HEK293 (cell line): ENCODE measurements at regions not wholly inside any gene's neighbourhood (a gene's known extent, or its start where the extent isn't known, plus 50 kb on each side); places are given as distances from the start of the nearest gene placed in this dataset.

Source experiments
- CTCF ChIA-PET: fragments of 350-600 bp; formaldehyde crosslinking; extraction: SDS; loops from one replicate; lab custom pipeline; 2021; ENCODE audit warnings: antibody characterized with exemption; lab: Yijun Ruan, JAX
- POLR2A ChIA-PET: fragments of 300-600 bp; formaldehyde crosslinking; extraction: SDS; loops from one replicate; lab custom pipeline; 2020; ENCODE audit warnings: antibody characterized with exemption, inconsistent platforms; lab: Yijun Ruan, JAX
- H3K27ac ChIP-seq: fragments of 200-500 bp; sonication (Bioruptor generic); 2 replicates; pipeline ENCODE4 v1.5.1; 2014; ENCODE audit warnings: low read depth, low read length, control low read depth, inconsistent platforms; ENCODE audit errors: extremely low read depth
- H3K36me3 ChIP-seq, 2 experiments: fragments of 200-500 bp in 1 of 2; sonication (Bioruptor generic) in 1 of 2; 1 replicate in 1 of 2; 2 replicates in 1 of 2; pipeline ENCODE4 v1.5.1; 2014 to 2017; ENCODE audit warnings: inconsistent platforms in 2 of 2, low read length in 2 of 2; ENCODE audit not compliant: control insufficient read depth in 2 of 2, insufficient read depth in 1 of 2
- H3K4me1 ChIP-seq: fragments of 200-500 bp; sonication (Bioruptor generic); 2 replicates; pipeline ENCODE4 v1.5.1; 2014; ENCODE audit warnings: mild to moderate bottlenecking, low read length, inconsistent platforms; ENCODE audit not compliant: control insufficient read depth, insufficient read depth
- H3K4me3 ChIP-seq: 2 replicates; pipeline ENCODE4 v1.5.1; 2011; ENCODE audit warnings: low read depth, mild to moderate bottlenecking, control low read depth, low read length, moderate library complexity
- H3K9me3 ChIP-seq: fragments of 200-500 bp; sonication (Bioruptor generic); 2 replicates; pipeline ENCODE4 v1.5.1; 2014; ENCODE audit warnings: low read depth, low read length, inconsistent platforms; ENCODE audit not compliant: control insufficient read depth, insufficient read depth
- HOXC10 ChIP-seq: sonication (generic); formaldehyde crosslinking; IDR thresholded peaks from 2 replicates; pipeline ENCODE4 v1.8.1; 2023; ENCODE audit warnings: mild to moderate bottlenecking, missing genetic modification reagents
- PRDM6 ChIP-seq: fragments of 450-650 bp; formaldehyde crosslinking; IDR thresholded peaks from 2 replicates; pipeline ENCODE4 v1.5.1; 2017; ENCODE audit warnings: missing biosample characterization, missing genetic modification characterization
- REST ChIP-seq: fragments of 450-650 bp; formaldehyde crosslinking; IDR thresholded peaks from 2 replicates; pipeline ENCODE4 v1.5.1; 2016; ENCODE audit warnings: missing biosample characterization, missing genetic modification characterization
- SALL2 ChIP-seq: fragments of 450-650 bp; formaldehyde crosslinking; IDR thresholded peaks from 2 replicates; pipeline ENCODE4 v1.5.0; 2017; ENCODE audit warnings: missing biosample characterization, mild to moderate bottlenecking, missing genetic modification characterization, borderline replicate concordance
- SCRT1 ChIP-seq: fragments of 450-650 bp; formaldehyde crosslinking; IDR thresholded peaks from 2 replicates; pipeline ENCODE4 v1.5.1; 2016; ENCODE audit warnings: missing biosample characterization, missing genetic modification characterization, borderline replicate concordance
- SETDB1 ChIP-seq: IDR thresholded peaks from one replicate; pipeline ENCODE4 v1.6.1; 2017; ENCODE audit warnings: mild to moderate bottlenecking, low read length, moderate library complexity, mixed read lengths; ENCODE audit not compliant: insufficient read length
- SP2 ChIP-seq: fragments of 450-650 bp; formaldehyde crosslinking; IDR thresholded peaks from 2 replicates; pipeline ENCODE4 v1.5.1; 2016; ENCODE audit warnings: missing biosample characterization, missing genetic modification characterization
- SP3 ChIP-seq: fragments of 450-650 bp; formaldehyde crosslinking; IDR thresholded peaks from 2 replicates; pipeline ENCODE4 v1.5.1; 2016; ENCODE audit warnings: missing biosample characterization, missing genetic modification characterization
- ZBTB1 ChIP-seq: fragments of 450-650 bp; formaldehyde crosslinking; IDR thresholded peaks from 2 replicates; pipeline ENCODE4 v1.5.1; 2016; ENCODE audit warnings: missing biosample characterization, missing genetic modification characterization
- ZBTB6 ChIP-seq: fragments of 450-650 bp; formaldehyde crosslinking; IDR thresholded peaks from 2 replicates; pipeline ENCODE4 v1.5.1; 2017; ENCODE audit warnings: missing biosample characterization, missing genetic modification characterization
- ZFHX2 ChIP-seq: fragments of 450-650 bp; formaldehyde crosslinking; conservative IDR thresholded peaks from 2 replicates; pipeline ENCODE4 v1.5.1; 2016; ENCODE audit warnings: missing biosample characterization, missing genetic modification characterization
- ZFP69B ChIP-seq: fragments of 450-650 bp; formaldehyde crosslinking; IDR thresholded peaks from 2 replicates; pipeline ENCODE4 v1.5.1; 2016; ENCODE audit warnings: missing biosample characterization, missing genetic modification characterization
- ZNF10 ChIP-seq: fragments of 450-650 bp; formaldehyde crosslinking; IDR thresholded peaks from 2 replicates; pipeline ENCODE4 v1.5.1; 2017; ENCODE audit warnings: missing biosample characterization, missing genetic modification characterization
- ZNF16 ChIP-seq: fragments of 450-650 bp; formaldehyde crosslinking; IDR thresholded peaks from 2 replicates; pipeline ENCODE4 v1.5.1; 2016; ENCODE audit warnings: low read depth, missing biosample characterization, missing genetic modification characterization
- ZNF169 ChIP-seq: fragments of 450-650 bp; formaldehyde crosslinking; IDR thresholded peaks from 2 replicates; pipeline ENCODE4 v1.5.1; 2016; ENCODE audit warnings: missing biosample characterization, missing genetic modification characterization
- ZNF2 ChIP-seq: fragments of 450-650 bp; formaldehyde crosslinking; IDR thresholded peaks from 2 replicates; pipeline ENCODE4 v1.5.1; 2016; ENCODE audit warnings: missing biosample characterization, missing genetic modification characterization
- ZNF302 ChIP-seq: fragments of 450-650 bp; formaldehyde crosslinking; IDR thresholded peaks from 2 replicates; pipeline ENCODE4 v1.5.1; 2016; ENCODE audit warnings: missing biosample characterization, missing genetic modification characterization, low read depth
- ZNF324 ChIP-seq: fragments of 450-650 bp; formaldehyde crosslinking; IDR thresholded peaks from 2 replicates; pipeline ENCODE4 v1.5.1; 2016; ENCODE audit warnings: missing biosample characterization, missing genetic modification characterization
- ZNF426 ChIP-seq: fragments of 450-650 bp; formaldehyde crosslinking; IDR thresholded peaks from 2 replicates; pipeline ENCODE4 v1.5.1; 2017; ENCODE audit warnings: missing biosample characterization, missing genetic modification characterization, mild to moderate bottlenecking, inconsistent platforms, moderate library complexity
- ZNF510 ChIP-seq: fragments of 450-650 bp; formaldehyde crosslinking; IDR thresholded peaks from 2 replicates; pipeline ENCODE4 v1.5.1; 2018; ENCODE audit warnings: mild to moderate bottlenecking, missing genetic modification characterization, missing biosample characterization; ENCODE audit not compliant: insufficient replicate concordance
- ZNF521 ChIP-seq: fragments of 450-650 bp; formaldehyde crosslinking; IDR thresholded peaks from 2 replicates; pipeline ENCODE4 v1.5.1; 2017; ENCODE audit warnings: missing biosample characterization, mild to moderate bottlenecking, missing genetic modification characterization
- ZNF529 ChIP-seq: fragments of 450-650 bp; formaldehyde crosslinking; IDR thresholded peaks from 2 replicates; pipeline ENCODE4 v1.5.1; 2017; ENCODE audit warnings: missing genetic modification characterization, missing biosample characterization; ENCODE audit not compliant: insufficient replicate concordance
- ZNF530 ChIP-seq: fragments of 450-650 bp; formaldehyde crosslinking; IDR thresholded peaks from 2 replicates; pipeline ENCODE4 v1.5.1; 2016; ENCODE audit warnings: low read depth, missing biosample characterization, missing genetic modification characterization
- ZNF544 ChIP-seq: fragments of 450-650 bp; formaldehyde crosslinking; IDR thresholded peaks from 2 replicates; pipeline ENCODE4 v1.5.0; 2017; ENCODE audit warnings: missing biosample characterization, missing genetic modification characterization
- ZNF558 ChIP-seq: fragments of 450-650 bp; formaldehyde crosslinking; IDR thresholded peaks from 2 replicates; pipeline ENCODE4 v1.5.1; 2016; ENCODE audit warnings: missing biosample characterization, missing genetic modification characterization
- ZNF561 ChIP-seq: fragments of 450-650 bp; IDR thresholded peaks from 2 replicates; pipeline ENCODE4 v1.5.1; 2018; ENCODE audit warnings: missing biosample characterization, missing genetic modification characterization, borderline replicate concordance
- ZNF571 ChIP-seq: fragments of 450-650 bp; formaldehyde crosslinking; IDR thresholded peaks from 2 replicates; pipeline ENCODE4 v1.5.0; 2017; ENCODE audit warnings: missing biosample characterization, missing genetic modification characterization
- ZNF629 ChIP-seq: fragments of 450-650 bp; formaldehyde crosslinking; IDR thresholded peaks from 2 replicates; pipeline ENCODE4 v1.5.1; 2017; ENCODE audit warnings: missing biosample characterization, missing genetic modification characterization
- ZNF768 ChIP-seq: fragments of 450-650 bp; formaldehyde crosslinking; IDR thresholded peaks from 2 replicates; pipeline ENCODE4 v1.5.1; 2018; ENCODE audit warnings: missing biosample characterization, mild to moderate bottlenecking, missing genetic modification characterization

- no peak overlapping the region for H3K27ac ChIP-seq
- no peaks in the 10 kb centered on the region for H3K9me3 ChIP-seq
- CTCF ChIA-PET = no interaction called here
- TF ChIP-seq ZNF302 (tag by site-specific recombination) (no peak), ZNF324 (tag by site-specific recombination) (no peak), ZNF426 (no peak), ZNF16 (tag by site-specific recombination) (no peak), ZFHX2 (tag by site-specific recombination) (no peak), REST (tag by site-specific recombination) (no peak), SALL2 (no peak), ZNF521 (tag by site-specific recombination) (no peak), ZNF768 (tag by site-specific recombination) (no peak), SP2 (no peak), ZBTB6 (tag by site-specific recombination) (no peak), PRDM6 (tag by site-specific recombination) (no peak), ZNF510 (tag by site-specific recombination) (no peak), ZNF10 (tag by site-specific recombination) (no peak), ZNF529 (no peak), ZNF544 (tag by site-specific recombination) (no peak), SP3 (tag by site-specific recombination) (no peak), HOXC10 (CRISPR knock-in tag) (no peak), ZNF571 (no peak), ZNF629 (no peak)
- TF ChIP-seq, all 188 proteins: peak for 0
- Histone ChIP-seq H3K36me3 (no peaks in the 10 kb centered on the region), H3K4me1 (no peaks in the 10 kb centered on the region), H3K4me3 (no peak overlapping the region)
- POLR2A ChIA-PET = no interaction called here
Measured at GRCh38 chr4:67055319-67055718, 490.0 kb downstream of the CENPC start.

GRCh38 chr4:67054896-67055295 lies 490.4 kb downstream of the CENPC start:
- H3K4me3 ChIP-seq = no peak overlapping the region
- CTCF ChIA-PET = no interaction called here
- TF ChIP-seq SETDB1 (no peak), ZNF2 (tag by site-specific recombination) (no peak), ZNF558 (tag by site-specific recombination) (no peak), ZBTB1 (tag by site-specific recombination) (no peak), SCRT1 (tag by site-specific recombination) (no peak), ZFP69B (tag by site-specific recombination) (no peak), ZNF561 (no peak), ZNF169 (tag by site-specific recombination) (no peak), ZNF530 (tag by site-specific recombination) (no peak), ZNF16 (tag by site-specific recombination) (no peak)
- no peaks in the 10 kb centered on the region for H3K4me1 ChIP-seq
- POLR2A ChIA-PET = no interaction called here
- no peaks in the 10 kb centered on the region for H3K36me3 ChIP-seq
- no peak overlapping the region for H3K27ac ChIP-seq
- H3K9me3 ChIP-seq = no peaks in the 10 kb centered on the region
